Stimulated activated naive CD8-positive, alpha-beta T cell treated with anti-CD3 and anti-CD28 coated beads, Interleukin-15, Interleukin-2, amounts not matched to agents 100 U/mL and 50 U/mL, for 24 hours (primary cell): ENCODE measurements at regions not wholly inside any gene's neighbourhood (a gene's known extent, or its start where the extent isn't known, plus 50 kb on each side); places are given as distances from the start of the nearest gene placed in this dataset.
"Not testable (repeated sequence)": the region's sequence is repeated elsewhere in the genome, so short reads cannot be mapped to it uniquely, and the experiment has no call there.

Experiments
- ATAC-seq: fragments of 150-1000 bp; cut with Tn5 transposase; one replicate; pipeline ENCODE4 v1.10.0; 2021
- DNase-seq: peaks from one replicate; pipeline ENCODE4 v3.0.0; 2021

- DNase-seq, ATAC-seq: not testable (repeated sequence)
These were observed 89.5 kb upstream of the MXRA5 start for GRCh38 chrX:3435916-3436315.

- no peak for ATAC-seq
- no peak for DNase-seq
These were observed 88.6 kb upstream of the MXRA5 start for GRCh38 chrX:3435057-3435456.

- DNase-seq (no peak), ATAC-seq (no peak)
These were observed 82.3 kb upstream of the MXRA5 start for GRCh38 chrX:3428792-3429191.

GRCh38 chrX:3426552-3426951 lies 80.1 kb upstream of the MXRA5 start:
- no peak for ATAC-seq

DNA sequence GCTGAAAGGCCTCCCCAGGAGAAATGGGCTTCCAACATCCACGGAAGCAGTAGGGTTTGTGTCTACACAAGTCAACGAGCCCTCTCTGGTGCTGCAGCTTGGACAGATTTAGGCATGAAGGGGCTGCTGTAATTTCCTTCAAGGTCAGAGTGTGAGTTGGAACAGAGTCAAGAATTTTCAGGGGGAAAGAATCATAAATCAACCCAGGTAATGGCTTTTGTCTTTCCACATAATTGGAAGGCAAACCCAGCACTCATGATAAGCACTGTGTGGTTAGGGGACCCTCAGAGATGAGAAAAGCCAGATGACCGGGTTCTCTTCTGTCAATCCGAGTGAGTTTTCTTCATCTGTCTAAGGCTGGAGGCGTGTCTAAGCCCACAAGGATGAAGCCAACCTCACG lies 78.6 kb upstream of the MXRA5 start:
- no peak for DNase-seq
- ATAC-seq: no peak

More at GRCh38 chrX:3426552-3426951, 80.1 kb upstream of the MXRA5 start:
- DNase-seq: no peak

DNA sequence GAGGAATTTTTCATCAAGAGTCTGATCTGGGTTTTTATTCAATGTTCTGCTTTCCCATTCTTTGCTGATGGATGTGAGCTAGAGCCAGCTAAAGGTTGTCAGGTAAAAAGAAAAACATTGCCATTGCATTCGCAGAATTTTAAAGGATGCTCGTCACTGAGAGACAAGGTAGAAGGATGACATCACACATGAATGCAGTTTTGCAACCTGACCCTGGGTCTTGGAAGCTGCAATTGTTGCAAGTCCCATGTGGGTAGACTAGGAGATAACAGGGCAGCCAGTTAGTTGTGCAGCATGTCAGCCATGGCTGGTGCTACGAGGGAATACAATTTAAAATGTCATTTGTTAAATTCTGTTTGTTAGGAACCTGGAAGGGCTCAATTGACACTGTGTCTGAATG lies 73.9 kb upstream of the MXRA5 start:
- ATAC-seq (no peak), DNase-seq (no peak)

DNA sequence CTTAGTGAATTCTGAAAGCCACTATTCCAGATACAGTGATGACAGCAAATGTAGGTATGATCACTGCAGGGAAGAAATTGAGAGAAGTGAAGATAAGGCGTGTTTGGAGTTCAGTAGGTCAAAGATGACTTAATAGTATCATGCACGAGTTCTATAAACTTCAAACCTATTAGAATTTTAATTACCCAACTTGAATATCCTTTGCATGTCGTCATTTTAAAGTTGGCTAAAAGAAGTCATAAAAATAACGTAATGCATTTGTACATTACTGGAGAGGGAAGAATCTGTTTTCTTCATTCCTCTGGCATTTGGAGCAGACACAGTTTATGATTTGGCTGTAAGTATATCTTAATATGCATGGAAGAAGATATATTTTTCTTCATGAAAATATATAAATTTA lies 68.6 kb upstream of the MXRA5 start:
- ATAC-seq: no peak

DNA sequence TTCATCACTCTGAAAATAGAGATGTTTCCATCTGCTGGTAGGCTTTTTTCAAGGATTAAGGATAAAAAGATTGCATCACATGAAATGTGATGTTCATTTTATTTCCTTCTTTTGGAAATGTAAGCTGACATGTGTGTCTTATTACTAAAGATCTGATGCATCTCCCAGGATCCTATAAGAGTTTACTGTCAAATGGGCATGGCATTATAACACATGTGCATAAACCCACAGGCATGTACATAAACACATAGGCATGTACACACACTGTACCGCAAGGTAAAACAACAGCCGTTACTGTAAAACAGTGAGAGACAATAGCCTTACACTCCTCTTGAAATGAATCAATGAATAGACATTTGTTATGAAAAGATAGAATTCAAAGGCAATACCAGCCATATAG lies 65.2 kb upstream of the MXRA5 start:
- DNase-seq, ATAC-seq: not testable (repeated sequence)

More for the DNA sequence above, 68.6 kb upstream of the MXRA5 start:
- no peak for DNase-seq

DNA sequence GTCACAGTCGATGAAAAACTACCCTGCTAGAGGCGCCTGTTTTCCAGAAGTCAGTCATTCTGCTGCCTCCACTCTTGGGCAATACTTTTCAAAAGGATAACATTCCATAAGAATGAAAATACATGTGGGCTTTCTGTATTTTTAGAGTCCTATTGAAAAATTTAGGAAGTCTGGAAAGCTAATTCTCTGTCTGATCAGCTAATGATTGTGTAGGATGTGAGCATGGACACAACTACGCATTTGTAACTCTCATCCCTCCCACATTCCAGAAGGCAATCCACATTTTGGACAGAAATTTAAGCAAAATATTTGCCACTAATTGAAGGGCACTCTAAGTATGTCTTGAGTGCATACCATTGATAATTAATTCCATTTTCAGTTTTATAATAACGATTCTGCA lies 63.5 kb upstream of the MXRA5 start:
- DNase-seq, ATAC-seq: not testable (repeated sequence)

GRCh38 chrX:3407781-3408180 lies 61.3 kb upstream of the MXRA5 start:
- no peak for ATAC-seq

GRCh38 chrX:3407121-3407520 lies 60.7 kb upstream of the MXRA5 start:
- ATAC-seq (no peak), DNase-seq (no peak)

More at GRCh38 chrX:3407781-3408180, 61.3 kb upstream of the MXRA5 start:
- no peak for DNase-seq

DNA sequence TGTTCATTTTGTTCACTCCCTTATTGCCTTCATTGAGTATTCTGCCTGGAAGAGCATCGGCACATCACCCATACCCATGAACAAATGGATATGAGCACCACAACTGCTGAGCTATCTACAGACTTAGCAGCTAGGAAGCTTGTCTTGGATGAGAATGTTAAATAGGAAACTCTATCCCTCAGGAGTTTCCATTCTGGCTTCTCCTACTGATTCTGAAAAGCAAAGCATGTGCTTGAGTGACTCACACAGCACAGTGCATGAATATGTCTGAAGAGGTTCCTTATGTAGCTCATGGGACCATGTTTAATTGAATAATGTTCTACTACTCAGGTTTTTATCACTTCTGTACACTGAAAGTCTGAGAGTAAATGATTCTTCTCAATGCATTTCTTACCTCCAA lies 57.3 kb upstream of the MXRA5 start:
- DNase-seq (no peak), ATAC-seq (no peak)
